MM.1S (cell line): ENCODE measurements at regions not wholly inside any gene's neighbourhood (a gene's known extent, or its start where the extent isn't known, plus 50 kb on each side); places are given as distances from the start of the nearest gene placed in this dataset.

Experiments used
- CTCF ChIP-seq: fragments of 300-600 bp; sonication (generic); IDR thresholded peaks from 2 replicates; pipeline ENCODE4 v1.5.1; 2016; ENCODE audit warnings: antibody characterized with exemption, low read length, mixed read lengths
- EZH2phosphoT487 ChIP-seq: fragments of 300-600 bp; sonication (generic); IDR thresholded peaks from 2 replicates; pipeline ENCODE4 v1.6.1; 2018; ENCODE audit warnings: antibody characterized with exemption, low read length

- TF ChIP-seq CTCF (no peak), EZH2phosphoT487 (no peak)
These were observed 619.7 kb downstream of the GATA3 start for GRCh38 chr10:8674230-8674629.
